ENCODE measurements at regions not wholly inside any gene's neighbourhood (a gene's known extent, or its start where the extent isn't known, plus 50 kb on each side); places are given as distances from the start of the nearest gene placed in this dataset.

GRCh38 chr4:125693228-125693627, 378.5 kb downstream of the FAT4 start:
- DNase-seq (ENCODE audit: low spot score): no peak

- DNase-seq (ENCODE audit: low spot score): no peak
These were observed 387.7 kb downstream of the FAT4 start for GRCh38 chr4:125702406-125702805.

DNA sequence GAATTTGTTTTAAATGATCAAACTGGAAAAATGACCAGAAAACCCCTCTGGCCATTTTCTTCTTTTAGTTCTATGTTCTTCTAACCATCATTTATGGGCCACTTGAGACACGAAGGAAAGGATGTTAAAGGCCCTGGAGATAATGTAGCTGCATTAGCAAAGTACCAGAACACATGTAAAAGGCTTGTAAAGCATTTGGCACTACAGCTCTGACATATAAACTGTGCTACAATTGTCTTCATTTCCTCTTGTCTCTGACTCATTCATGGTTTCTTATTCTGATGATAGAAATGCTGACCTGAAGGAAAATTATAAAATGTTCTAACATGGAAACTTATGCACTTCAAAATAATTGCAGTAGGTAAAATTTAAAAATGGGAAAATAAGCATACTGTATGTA, 388.7 kb downstream of the FAT4 start:
- DNase-seq (ENCODE audit: low spot score): peak; percentile 21

GRCh38 chr4:125704726-125705125, 390.0 kb downstream of the FAT4 start:
- peak; percentile 33 for DNase-seq (ENCODE audit: low spot score)

- no peak for DNase-seq (ENCODE audit: low spot score)
These were observed 390.9 kb downstream of the FAT4 start for GRCh38 chr4:125705681-125706080.

DNA sequence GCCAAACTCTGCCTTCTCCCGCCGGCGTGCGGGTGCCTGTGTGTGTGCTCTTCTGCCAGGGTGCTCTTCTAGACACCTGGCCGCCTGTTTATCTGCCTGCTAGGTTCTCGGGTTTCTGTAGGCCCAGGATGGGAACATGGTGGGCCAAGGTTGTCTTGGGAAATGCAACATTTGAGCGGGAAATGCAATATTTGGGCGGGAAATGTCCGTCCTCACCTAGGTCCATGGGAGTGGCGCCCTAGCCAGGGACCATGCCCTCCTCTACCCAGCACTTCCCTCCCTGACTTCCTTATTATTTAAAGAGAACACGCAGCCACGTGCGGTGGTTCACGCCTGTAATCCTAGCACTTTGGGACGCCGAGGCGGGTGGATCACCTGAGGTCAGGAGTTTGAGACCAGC, 392.6 kb downstream of the FAT4 start:
- no peak for DNase-seq (ENCODE audit: low spot score)

GRCh38 chr4:125710766-125711165, 396.0 kb downstream of the FAT4 start:
- no peak for DNase-seq (ENCODE audit: low spot score)

DNA sequence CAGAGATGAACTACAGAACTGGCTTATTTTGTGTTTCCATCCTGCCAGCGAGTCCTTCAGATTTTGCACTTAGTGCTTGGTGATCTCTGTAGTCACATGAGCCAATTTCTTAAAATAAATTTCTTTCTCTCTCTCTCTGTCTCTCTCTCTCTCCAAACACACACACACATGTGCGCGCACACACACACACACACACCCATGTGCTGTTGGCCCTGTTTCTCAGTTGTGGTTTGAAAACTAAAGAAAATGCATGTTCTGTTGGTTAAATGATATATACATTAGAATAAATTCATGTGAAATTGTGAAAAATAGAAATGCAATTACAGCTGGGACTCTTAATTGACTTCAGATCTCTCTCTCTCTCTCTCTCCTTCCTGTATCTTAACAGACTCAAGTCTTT, 399.3 kb downstream of the FAT4 start:
- no peak for DNase-seq (ENCODE audit: low spot score)

DNA sequence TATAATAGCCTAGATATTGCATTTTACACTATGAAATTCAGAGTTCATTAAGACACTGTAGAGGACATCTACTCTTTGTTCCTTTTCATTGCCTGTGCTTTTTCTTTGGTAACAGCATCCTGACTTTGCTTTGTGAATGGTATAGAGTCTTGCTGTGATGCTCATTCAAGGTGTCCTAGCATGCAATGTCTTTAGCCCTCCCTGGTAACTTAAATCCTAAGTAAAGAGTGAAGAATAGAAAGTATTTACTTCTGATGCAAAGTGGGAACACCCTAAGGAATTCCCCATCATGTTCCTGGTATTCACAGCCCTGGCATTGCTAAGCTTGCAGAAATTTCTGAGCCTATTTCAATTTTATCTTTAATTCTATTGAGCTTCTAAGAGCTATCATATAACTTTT, 400.1 kb downstream of the FAT4 start:
- DNase-seq (ENCODE audit: low spot score): no peak

GRCh38 chr4:125719987-125720386, 405.2 kb downstream of the FAT4 start:
- no peak for DNase-seq (ENCODE audit: low spot score)

- DNase-seq (ENCODE audit: low spot score): no peak
These were observed 407.3 kb downstream of the FAT4 start for GRCh38 chr4:125722009-125722408.

DNA sequence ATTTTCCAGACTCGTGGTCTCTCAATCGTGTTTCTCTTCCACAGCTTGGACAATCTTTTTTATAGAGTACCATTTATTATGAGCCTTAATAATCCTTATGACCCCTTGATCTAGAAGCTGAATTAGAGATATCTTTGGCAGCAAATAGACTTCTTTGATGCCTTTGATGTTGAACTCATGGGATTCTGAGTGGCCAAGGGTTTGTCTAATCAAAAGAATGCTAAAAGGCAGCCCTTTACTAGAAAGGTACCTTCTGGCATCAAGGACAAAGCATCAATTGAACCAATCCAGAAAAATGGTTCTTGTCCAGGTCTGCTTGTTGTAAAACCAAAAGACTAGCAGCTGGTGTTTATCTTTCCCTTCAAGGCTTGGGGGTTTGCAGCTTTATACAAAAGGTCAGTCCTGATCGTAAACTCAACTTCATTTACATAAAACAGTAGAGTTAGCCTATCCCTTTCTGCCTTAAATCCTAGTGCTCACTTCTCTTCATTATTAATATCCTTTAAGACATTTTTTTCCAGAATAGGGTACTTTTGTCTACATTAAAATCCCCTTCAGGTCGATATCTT, 411.3 kb downstream of the FAT4 start:
- no peak for DNase-seq (ENCODE audit: low spot score)

GRCh38 chr4:125727931-125728330, 413.2 kb downstream of the FAT4 start:
- DNase-seq (ENCODE audit: low spot score): no peak

DNA sequence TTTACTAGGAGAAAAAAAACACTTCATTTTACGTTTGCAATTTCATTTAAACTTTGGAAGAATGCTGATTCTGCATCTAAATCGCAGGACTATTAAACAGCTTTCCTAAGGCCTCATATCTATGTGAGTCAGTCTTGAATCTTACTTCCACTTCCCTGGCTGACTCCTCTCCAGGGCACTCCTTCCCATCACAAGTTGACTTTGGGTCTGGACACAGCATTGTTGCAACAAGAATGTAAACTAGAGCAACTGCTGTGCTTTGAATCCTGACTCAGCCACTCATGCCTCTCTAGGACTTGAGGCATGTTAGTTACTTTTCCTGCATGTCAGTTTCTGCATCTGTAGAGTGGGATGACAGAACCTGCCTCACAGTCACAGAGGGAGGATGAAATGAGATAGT, 413.8 kb downstream of the FAT4 start:
- DNase-seq (ENCODE audit: low spot score): peak; percentile 83

- no peak for DNase-seq (ENCODE audit: low spot score)
These were observed 414.4 kb downstream of the FAT4 start for GRCh38 chr4:125729171-125729570.

GRCh38 chr4:125732632-125733031, 417.9 kb downstream of the FAT4 start:
- DNase-seq (ENCODE audit: low spot score): no peak

DNA sequence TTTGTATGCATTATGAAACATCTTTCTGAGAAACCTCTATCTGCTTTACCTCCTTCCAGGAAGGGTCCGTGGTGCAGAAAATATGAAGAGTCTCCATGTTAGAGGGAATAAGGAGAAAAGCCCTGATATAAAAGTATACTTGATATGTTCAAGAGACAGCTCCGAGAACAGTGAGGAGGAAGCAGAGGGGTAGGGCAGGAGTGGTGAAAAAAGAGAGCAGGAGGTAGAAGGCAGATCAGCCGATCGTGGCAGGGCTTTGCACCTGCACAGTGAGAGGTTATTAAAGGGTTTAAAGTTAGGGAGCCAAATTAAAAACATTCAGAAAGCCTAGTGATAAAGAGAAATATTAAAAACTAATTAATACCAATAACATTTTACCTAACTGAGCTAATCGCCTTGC, 419.7 kb downstream of the FAT4 start:
- DNase-seq (ENCODE audit: low spot score): no peak

GRCh38 chr4:125735102-125735501, 420.3 kb downstream of the FAT4 start:
- peak; percentile 78 for DNase-seq (ENCODE audit: low spot score)

DNA sequence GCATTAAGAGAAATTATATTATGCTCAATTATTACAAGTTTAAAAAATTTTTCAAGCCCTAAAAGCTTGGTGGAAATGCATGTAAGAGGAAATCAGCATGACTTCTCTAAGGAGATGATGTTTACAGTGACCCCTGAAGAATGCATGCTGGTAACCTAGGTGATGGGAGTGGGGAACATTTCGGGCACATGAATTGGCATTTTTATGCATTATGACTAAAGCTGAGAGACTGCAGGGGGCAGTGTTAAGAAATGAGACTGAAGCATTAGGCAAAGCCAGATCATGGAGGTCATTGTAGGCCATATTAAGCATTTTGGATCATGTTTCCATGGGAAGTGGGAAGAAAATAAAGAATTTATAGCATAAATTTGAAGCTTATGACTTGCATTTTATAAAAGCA, 421.3 kb downstream of the FAT4 start:
- DNase-seq (ENCODE audit: low spot score): no peak

DNA sequence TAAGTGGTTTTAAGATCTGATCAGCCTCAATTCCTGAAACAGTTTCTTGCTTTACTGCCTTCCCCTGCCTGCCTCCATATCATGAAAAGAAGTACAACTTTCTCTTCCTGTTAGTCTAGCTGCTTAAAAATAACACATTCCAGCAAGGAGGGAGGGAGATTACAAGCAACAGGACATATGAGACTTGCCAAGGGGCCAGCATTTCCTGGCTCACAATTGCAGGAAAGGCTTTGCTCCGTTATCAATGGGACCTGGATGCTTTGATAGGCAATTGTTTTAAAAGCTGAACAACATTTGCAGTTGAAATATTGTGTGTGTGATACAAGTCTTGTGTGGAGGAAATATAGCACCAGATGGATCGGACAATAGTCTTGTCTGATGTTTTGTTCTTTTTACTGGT, 425.0 kb downstream of the FAT4 start:
- no peak for DNase-seq (ENCODE audit: low spot score)

DNA sequence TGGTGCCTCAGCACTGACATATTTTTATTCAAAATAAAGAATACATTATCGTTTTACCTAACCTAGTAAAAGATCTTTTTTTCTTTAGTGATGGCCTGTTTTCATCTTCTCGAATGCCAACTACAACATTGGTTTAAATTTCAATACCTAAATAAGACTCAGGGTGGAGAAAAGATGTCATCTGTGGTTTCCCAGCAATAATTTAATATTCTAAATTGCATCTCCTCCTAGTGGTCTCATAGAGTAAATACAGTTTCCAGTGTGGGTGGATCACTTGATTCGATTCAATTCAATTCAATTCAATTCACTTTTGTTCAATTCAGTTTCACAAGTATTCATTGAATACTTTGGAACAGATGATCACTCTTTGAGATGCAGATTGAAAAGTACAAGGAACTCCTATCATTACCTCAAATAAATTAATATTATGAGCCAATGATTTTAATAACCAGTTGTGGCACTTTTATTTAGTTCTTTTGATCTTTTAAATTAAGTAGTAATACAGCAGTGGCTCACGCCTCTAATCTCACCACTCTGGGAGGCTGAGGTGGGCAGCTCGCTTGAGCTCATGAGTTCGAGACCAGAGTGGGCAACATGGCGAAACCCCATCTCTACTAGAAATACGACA, 427.2 kb downstream of the FAT4 start:
- peak; percentile 44 for DNase-seq (ENCODE audit: low spot score)

GRCh38 chr4:125744891-125745364, 430.2 kb downstream of the FAT4 start:
- DNase-seq (ENCODE audit: low spot score): no peak

DNA sequence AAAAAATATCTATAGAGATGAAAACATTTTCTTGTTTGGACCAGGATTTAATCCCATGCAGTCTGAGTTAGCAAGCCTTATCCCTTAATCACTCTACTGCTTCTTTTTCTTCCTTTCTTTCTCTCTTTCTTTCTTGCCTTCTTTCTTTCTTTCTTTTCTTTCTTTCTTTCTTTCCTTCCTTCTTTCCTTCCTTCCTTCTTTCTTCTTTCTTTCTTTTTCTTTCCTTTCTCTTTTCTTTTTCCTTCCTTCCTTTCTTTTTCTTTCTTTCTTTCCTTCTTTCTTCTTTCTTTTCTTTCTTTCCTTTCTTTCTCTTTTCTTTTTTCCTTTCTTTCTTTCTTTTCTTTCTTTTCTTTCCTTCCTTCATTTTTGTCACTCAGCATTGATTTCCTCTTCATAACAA, 434.6 kb downstream of the FAT4 start:
- no peak for DNase-seq (ENCODE audit: low spot score)

- DNase-seq (ENCODE audit: low spot score): no peak
These were observed 435.6 kb downstream of the FAT4 start for GRCh38 chr4:125750399-125750798.

Data from AG08395 (cell line).